IMR-90 (cell line): ENCODE measurements at regions not wholly inside any gene's neighbourhood (a gene's known extent, or its start where the extent isn't known, plus 50 kb on each side); places are given as distances from the start of the nearest gene placed in this dataset.

Source experiments
- ATAC-seq: fragments of 200-7000 bp; cut with Tn5 transposase; 2 replicates; pipeline ENCODE4 v1.9.1; 2020; ENCODE audit warnings: low read depth, mild to moderate bottlenecking, moderate library complexity
- BruUV-seq: library from RNA; stranded (reverse); fragments of 400-500 nt; replicated peaks from 2 replicates; lab custom pipeline; 2021; lab: Mats Ljungman, UMichigan
- CTCF ChIA-PET: fragments of 300-600 bp; formaldehyde crosslinking; extraction: SDS; loops from one replicate; lab custom pipeline; 2021; ENCODE audit warnings: antibody characterized with exemption; lab: Yijun Ruan, JAX
- POLR2A ChIA-PET: fragments of 300-600 bp; sonication (Branson Sonifier 250); formaldehyde crosslinking; loops from one replicate; lab custom pipeline; 2022; ENCODE audit warnings: antibody characterized with exemption; ENCODE audit not compliant: unreplicated experiment; lab: Charles Lee
- DNase-seq: peaks from one replicate; pipeline ENCODE4 v3.0.0; 2013
- H2AFZ ChIP-seq: replicated peaks from 2 replicates; pipeline ENCODE3; 2013; ENCODE audit warnings: low read length, mild to moderate bottlenecking; ENCODE audit not compliant: poor library complexity
- H2AK5ac ChIP-seq: 2 replicates; pipeline ENCODE4 v1.6.1; 2013; ENCODE audit warnings: low read depth, low read length, inconsistent platforms
- H2AK9ac ChIP-seq: replicated peaks from 2 replicates; pipeline ENCODE3; 2013; ENCODE audit warnings: mild to moderate bottlenecking, low read depth, low read length, moderate library complexity; ENCODE audit not compliant: poor library complexity
- H2BK120ac ChIP-seq: 2 replicates; pipeline ENCODE4 v1.6.1; 2013; ENCODE audit warnings: low read depth, low read length, inconsistent platforms
- H2BK15ac ChIP-seq: 3 replicates; pipeline ENCODE4 v1.6.1; 2013; ENCODE audit warnings: low read depth, low read length, inconsistent platforms
- H2BK20ac ChIP-seq: 2 replicates; pipeline ENCODE4 v1.6.1; 2013; ENCODE audit warnings: low read depth, mild to moderate bottlenecking, inconsistent platforms, low read length, moderate library complexity
- H2BK5ac ChIP-seq: 2 replicates; pipeline ENCODE4 v1.6.1; 2013; ENCODE audit warnings: mild to moderate bottlenecking, low read depth, low read length, inconsistent platforms; ENCODE audit not compliant: poor library complexity, severe bottlenecking
- H3K14ac ChIP-seq: replicated peaks from 2 replicates; pipeline ENCODE4 v1.6.1; 2013; ENCODE audit warnings: low read depth, low read length, inconsistent platforms
- H3K18ac ChIP-seq: 2 replicates; pipeline ENCODE4 v1.6.1; 2013; ENCODE audit warnings: low read depth, low read length, control low read depth
- H3K23ac ChIP-seq: 2 replicates; pipeline ENCODE4 v1.6.1; 2013; ENCODE audit warnings: low read depth, low read length, inconsistent platforms
- H3K27ac ChIP-seq: 2 replicates; pipeline ENCODE4 v1.5.1; 2013; ENCODE audit warnings: mild to moderate bottlenecking, control low read depth, low read length; ENCODE audit not compliant: insufficient read depth
- H3K27me3 ChIP-seq: 2 replicates; pipeline ENCODE4 v1.6.1; 2013; ENCODE audit warnings: low read length; ENCODE audit not compliant: control insufficient read depth, insufficient read depth
- H3K36me3 ChIP-seq: 2 replicates; pipeline ENCODE4 v1.6.1; 2013; ENCODE audit warnings: low read length, mixed read lengths; ENCODE audit not compliant: control insufficient read depth, insufficient read depth
- H3K4ac ChIP-seq: 2 replicates; pipeline ENCODE4 v1.6.1; 2013; ENCODE audit warnings: low read depth, low read length, inconsistent platforms
- H3K4me1 ChIP-seq: 2 replicates; pipeline ENCODE4 v1.6.1; 2013; ENCODE audit warnings: low read length, mixed read lengths; ENCODE audit not compliant: control insufficient read depth, insufficient read depth
- H3K4me2 ChIP-seq: 2 replicates; pipeline ENCODE4 v1.6.1; 2013; ENCODE audit warnings: low read depth, mild to moderate bottlenecking, control low read depth, low read length, moderate library complexity
- H3K4me3 ChIP-seq: 2 replicates; pipeline ENCODE4 v1.5.1; 2013; ENCODE audit warnings: low read depth, mild to moderate bottlenecking, control low read depth, low read length, moderate library complexity; ENCODE audit not compliant: insufficient read depth
- H3K56ac ChIP-seq: 2 replicates; pipeline ENCODE4 v1.6.1; 2013; ENCODE audit warnings: low read length, inconsistent platforms; ENCODE audit not compliant: insufficient read depth; ENCODE audit errors: extremely low read depth
- H3K79me1 ChIP-seq, 2 experiments: 2 replicates each; pipeline ENCODE4 v1.6.1; 2013; ENCODE audit warnings: low read length in 2 of 2, inconsistent platforms in 1 of 2, low read depth in 1 of 2
- H3K9ac ChIP-seq: 2 replicates; pipeline ENCODE4 v1.6.1; 2013; ENCODE audit warnings: low read depth, low read length, control low read depth
- H3K9me1 ChIP-seq: 2 replicates; pipeline ENCODE4 v1.6.1; 2013; ENCODE audit warnings: low read length, inconsistent platforms; ENCODE audit not compliant: insufficient read depth
- H3K9me3 ChIP-seq: 2 replicates; pipeline ENCODE4 v1.6.1; 2013; ENCODE audit warnings: low read length; ENCODE audit not compliant: control insufficient read depth, insufficient read depth
- H4K20me1 ChIP-seq: 2 replicates; pipeline ENCODE4 v1.6.1; 2013; ENCODE audit warnings: low read length, inconsistent platforms; ENCODE audit not compliant: insufficient read depth
- H4K5ac ChIP-seq: 2 replicates; pipeline ENCODE4 v1.6.1; 2013; ENCODE audit warnings: mild to moderate bottlenecking, low read depth, low read length, control low read depth
- H4K8ac ChIP-seq, 2 experiments: 2 replicates each; pipeline ENCODE4 v1.6.1; 2013; ENCODE audit warnings: low read depth in 2 of 2, low read length in 2 of 2, control low read depth in 1 of 2, inconsistent platforms in 1 of 2
- H4K91ac ChIP-seq: 2 replicates; pipeline ENCODE4 v1.6.1; 2013; ENCODE audit warnings: low read depth, low read length, inconsistent platforms; ENCODE audit not compliant: insufficient read depth
- BHLHE40 ChIP-seq: fragments of 150-350 bp; IDR thresholded peaks from 2 replicates; pipeline ENCODE4 v1.6.1; 2016; ENCODE audit warnings: mild to moderate bottlenecking, low read depth, low read length
- CEBPB ChIP-seq: IDR thresholded peaks from 2 replicates; pipeline ENCODE4 v1.6.1; 2012; ENCODE audit warnings: low read depth, low read length, improper control_type of control experiment
- CHD1 ChIP-seq: IDR thresholded peaks from 2 replicates; pipeline ENCODE4 v1.6.1; 2012; ENCODE audit warnings: low read depth, low read length, improper control_type of control experiment
- FOS ChIP-seq: fragments of 150-350 bp; IDR thresholded peaks from 2 replicates; pipeline ENCODE4 v1.6.1; 2016; ENCODE audit warnings: low read depth, low read length
- MAFK ChIP-seq: IDR thresholded peaks from 2 replicates; pipeline ENCODE4 v1.6.1; 2012; ENCODE audit warnings: low read depth, low read length, improper control_type of control experiment
- MAZ ChIP-seq: IDR thresholded peaks from 2 replicates; pipeline ENCODE4 v1.6.1; 2012; ENCODE audit warnings: low read depth, mild to moderate bottlenecking, low read length, improper control_type of control experiment, moderate library complexity, borderline replicate concordance
- MXI1 ChIP-seq: IDR thresholded peaks from 2 replicates; pipeline ENCODE4 v1.6.1; 2012; ENCODE audit warnings: low read depth, mild to moderate bottlenecking, low read length, moderate library complexity, borderline replicate concordance
- NFE2L2 ChIP-seq: fragments of 150-350 bp; IDR thresholded peaks from 2 replicates; pipeline ENCODE4 v1.6.1; 2016; ENCODE audit warnings: low read depth, mild to moderate bottlenecking, low read length
- POLR2A ChIP-seq: IDR thresholded peaks from 2 replicates; pipeline ENCODE4 v1.6.1; 2012; ENCODE audit warnings: mild to moderate bottlenecking, low read depth, low read length
- RAD21 ChIP-seq: IDR thresholded peaks from 2 replicates; pipeline ENCODE4 v1.6.1; 2012; ENCODE audit warnings: low read length, improper control_type of control experiment
- RCOR1 ChIP-seq: IDR thresholded peaks from 2 replicates; pipeline ENCODE4 v1.6.1; 2012; ENCODE audit warnings: mild to moderate bottlenecking, low read length, improper control_type of control experiment; ENCODE audit not compliant: insufficient replicate concordance
- RFX5 ChIP-seq: IDR thresholded peaks from 2 replicates; pipeline ENCODE4 v1.8.0; 2012; ENCODE audit warnings: low read depth, mild to moderate bottlenecking, low read length, moderate library complexity
- SMC3 ChIP-seq: fragments of 150-350 bp; IDR thresholded peaks from 2 replicates; pipeline ENCODE4 v1.6.1; 2016; ENCODE audit warnings: low read depth, mild to moderate bottlenecking, antibody characterized with exemption, low read length, moderate library complexity
- WGBS, 2 experiments: methylation state at CpG; one replicate each; pipeline versions ENCODE4 v1.1.5 to v1.1.7; 2013; ENCODE audit warnings: missing lambda C conversion rate in 2 of 2; ENCODE audit not compliant: insufficient read length in 1 of 2; ENCODE audit errors: extremely low coverage in 2 of 2; 5-methylcytosine and 5-hydroxymethylcytosine counted together
- dilution Hi-C: fragments of 300-500 bp; cut with HindIII; formaldehyde crosslinking; loops from one replicate; pipeline ENCODE4 v1.14.3; 2018; ENCODE audit warnings: low sequenced_read_pairs; ENCODE audit not compliant: unreplicated experiment
- in situ Hi-C: fragments of 300-500 bp; cut with MboI; formaldehyde crosslinking; loops from 3 replicates; pipeline ENCODE4 v1.14.3; 2019; ENCODE audit warnings: low sequenced_read_pairs, inconsistent platforms, mixed read lengths
- intact Hi-C: fragments of 100-400 bp; cut with micrococcal nuclease; formaldehyde crosslinking; loops from 2 replicates; pipeline ENCODE4 v1.10.0; 2022
- TF ChIP-seq, protein P1 (sequence below): conservative IDR thresholded peaks from 2 replicates; pipeline ENCODE4 v1.5.1; 2012; ENCODE audit warnings: mild to moderate bottlenecking, low read depth, low read length, improper control_type of control experiment
- TF ChIP-seq, protein P2 (sequence below): fragments of 150-350 bp; IDR thresholded peaks from 2 replicates; pipeline ENCODE4 v1.6.1; 2016; ENCODE audit warnings: low read depth, mild to moderate bottlenecking, low read length, moderate library complexity, borderline replicate concordance
- TF ChIP-seq, protein P3 (sequence below): fragments of 150-350 bp; IDR thresholded peaks from 2 replicates; pipeline ENCODE4 v1.6.1; 2017; ENCODE audit warnings: mild to moderate bottlenecking, antibody characterized with exemption, low read length, low read depth

DNA sequence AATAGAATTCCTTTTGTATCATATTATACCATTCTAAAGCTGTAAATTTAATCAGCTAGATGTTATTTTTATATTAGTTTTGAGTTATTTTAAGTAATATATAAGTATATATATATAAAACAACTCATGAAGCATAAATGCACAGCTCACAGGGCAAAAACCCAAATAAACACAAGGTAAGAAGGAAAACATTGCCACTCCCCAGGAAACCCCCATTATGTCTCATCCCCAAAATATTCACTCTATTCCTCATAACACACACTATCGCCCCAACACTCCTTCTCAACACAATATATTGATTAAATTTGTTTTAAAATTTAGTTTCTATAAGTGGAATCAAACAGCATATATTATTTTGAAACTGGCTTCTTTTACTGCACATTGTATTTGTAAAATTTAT is 98.6 kb upstream of the FAM83B start:
- no peak overlapping the region for H3K4me2 ChIP-seq
- H3K36me3 ChIP-seq = no peaks in the 10 kb centered on the region
- no peak overlapping the region for H3K14ac ChIP-seq
- no peak overlapping the region for H3K18ac ChIP-seq
- no peaks in the 10 kb centered on the region for H3K9me1 ChIP-seq
- H4K8ac ChIP-seq = no peak overlapping the region
- no peak overlapping the region for H3K27ac ChIP-seq
- no peak overlapping the region for H3K23ac ChIP-seq
- H2BK20ac ChIP-seq = no peak overlapping the region
- ATAC-seq (no peak), DNase-seq (no peak)
- ChIA-PET CTCF (no interaction called here), POLR2A (no interaction called here)
- H2BK15ac ChIP-seq = no peak overlapping the region
- H2BK5ac ChIP-seq = no peak overlapping the region
- H3K27me3 ChIP-seq = no peaks in the 10 kb centered on the region
- 100% methylated on average over 1 of the region's 1 CpG; no CpG with 5 or more reads in 1 of the 2 experiments for WGBS, 2 experiments
- no peak overlapping the region for H2BK120ac ChIP-seq
- H3K9me3 ChIP-seq = peaks cover 4% of the 10 kb centered on the region
- H3K79me1 ChIP-seq = no peaks in the 10 kb centered on the region
- H2AK9ac ChIP-seq = no peak overlapping the region
- no peak overlapping the region for H3K4me3 ChIP-seq
- BruUV-seq = no TSS peak
- H3K9ac ChIP-seq = no peak overlapping the region
- in situ Hi-C loops (no loop called here), dilution Hi-C loops (no loop called here), intact Hi-C loops (no loop called here)
- no peak overlapping the region for H3K56ac ChIP-seq
- no peak overlapping the region for H4K91ac ChIP-seq
- no peak overlapping the region for H2AK5ac ChIP-seq
- H4K5ac ChIP-seq = no peak overlapping the region
- no peak overlapping the region for H2AFZ ChIP-seq
- no peak for TF ChIP-seq MAZ
- TF ChIP-seq, protein P1, sequence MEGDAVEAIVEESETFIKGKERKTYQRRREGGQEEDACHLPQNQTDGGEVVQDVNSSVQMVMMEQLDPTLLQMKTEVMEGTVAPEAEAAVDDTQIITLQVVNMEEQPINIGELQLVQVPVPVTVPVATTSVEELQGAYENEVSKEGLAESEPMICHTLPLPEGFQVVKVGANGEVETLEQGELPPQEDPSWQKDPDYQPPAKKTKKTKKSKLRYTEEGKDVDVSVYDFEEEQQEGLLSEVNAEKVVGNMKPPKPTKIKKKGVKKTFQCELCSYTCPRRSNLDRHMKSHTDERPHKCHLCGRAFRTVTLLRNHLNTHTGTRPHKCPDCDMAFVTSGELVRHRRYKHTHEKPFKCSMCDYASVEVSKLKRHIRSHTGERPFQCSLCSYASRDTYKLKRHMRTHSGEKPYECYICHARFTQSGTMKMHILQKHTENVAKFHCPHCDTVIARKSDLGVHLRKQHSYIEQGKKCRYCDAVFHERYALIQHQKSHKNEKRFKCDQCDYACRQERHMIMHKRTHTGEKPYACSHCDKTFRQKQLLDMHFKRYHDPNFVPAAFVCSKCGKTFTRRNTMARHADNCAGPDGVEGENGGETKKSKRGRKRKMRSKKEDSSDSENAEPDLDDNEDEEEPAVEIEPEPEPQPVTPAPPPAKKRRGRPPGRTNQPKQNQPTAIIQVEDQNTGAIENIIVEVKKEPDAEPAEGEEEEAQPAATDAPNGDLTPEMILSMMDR = no peak
- TF ChIP-seq MXI1 = no peak
- TF ChIP-seq FOS = no peak
- TF ChIP-seq RCOR1 = no peak
- no peak for TF ChIP-seq NFE2L2
- TF ChIP-seq BHLHE40 = no peak
- TF ChIP-seq RAD21 = no peak
- TF ChIP-seq, protein P2, sequence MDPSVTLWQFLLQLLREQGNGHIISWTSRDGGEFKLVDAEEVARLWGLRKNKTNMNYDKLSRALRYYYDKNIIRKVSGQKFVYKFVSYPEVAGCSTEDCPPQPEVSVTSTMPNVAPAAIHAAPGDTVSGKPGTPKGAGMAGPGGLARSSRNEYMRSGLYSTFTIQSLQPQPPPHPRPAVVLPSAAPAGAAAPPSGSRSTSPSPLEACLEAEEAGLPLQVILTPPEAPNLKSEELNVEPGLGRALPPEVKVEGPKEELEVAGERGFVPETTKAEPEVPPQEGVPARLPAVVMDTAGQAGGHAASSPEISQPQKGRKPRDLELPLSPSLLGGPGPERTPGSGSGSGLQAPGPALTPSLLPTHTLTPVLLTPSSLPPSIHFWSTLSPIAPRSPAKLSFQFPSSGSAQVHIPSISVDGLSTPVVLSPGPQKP = no peak
- TF ChIP-seq CHD1 = no peak
- no peak for TF ChIP-seq MAFK
- no peak for TF ChIP-seq SMC3
- no peak for TF ChIP-seq CEBPB
- TF ChIP-seq, protein P3, sequence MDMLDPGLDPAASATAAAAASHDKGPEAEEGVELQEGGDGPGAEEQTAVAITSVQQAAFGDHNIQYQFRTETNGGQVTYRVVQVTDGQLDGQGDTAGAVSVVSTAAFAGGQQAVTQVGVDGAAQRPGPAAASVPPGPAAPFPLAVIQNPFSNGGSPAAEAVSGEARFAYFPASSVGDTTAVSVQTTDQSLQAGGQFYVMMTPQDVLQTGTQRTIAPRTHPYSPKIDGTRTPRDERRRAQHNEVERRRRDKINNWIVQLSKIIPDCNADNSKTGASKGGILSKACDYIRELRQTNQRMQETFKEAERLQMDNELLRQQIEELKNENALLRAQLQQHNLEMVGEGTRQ = no peak
- TF ChIP-seq RFX5 = no peak
- TF ChIP-seq POLR2A = no peak
- H3K4me1 ChIP-seq = no peaks in the 10 kb centered on the region
- no peak overlapping the region for H3K4ac ChIP-seq
- no peaks in the 10 kb centered on the region for H4K20me1 ChIP-seq
